Panc1 (cell line): ENCODE measurements at regions not wholly inside any gene's neighbourhood (a gene's known extent, or its start where the extent isn't known, plus 50 kb on each side); places are given as distances from the start of the nearest gene placed in this dataset.

Source experiments
- ATAC-seq: fragments of 200-7000 bp; cut with Tn5 transposase; 2 replicates; pipeline ENCODE4 v1.9.1; 2020; ENCODE audit warnings: mild to moderate bottlenecking, moderate library complexity
- BruUV-seq: library from RNA; stranded (reverse); fragments of 400-500 nt; replicated peaks from 2 replicates; lab custom pipeline; 2021; lab: Mats Ljungman, UMichigan
- CTCF ChIA-PET: fragments of 300-600 bp; sonication (Branson Sonifier 250); formaldehyde crosslinking; loops from one replicate; lab custom pipeline; 2022; ENCODE audit warnings: antibody characterized with exemption; lab: Charles Lee
- POLR2A ChIA-PET: fragments of 300-600 bp; sonication (Branson Sonifier 250); formaldehyde crosslinking; loops from one replicate; lab custom pipeline; 2022; ENCODE audit warnings: antibody characterized with exemption; lab: Charles Lee
- DNase-seq: peaks from one replicate; pipeline ENCODE4 v3.0.0-alpha.2; 2010; ENCODE audit warnings: low read depth, low spot score
- H3K27ac ChIP-seq: 2 replicates; pipeline ENCODE4 v1.5.1; 2011; ENCODE audit warnings: mild to moderate bottlenecking, low read length, inconsistent platforms
- H3K27me3 ChIP-seq: fragments of 200-500 bp; sonication (Bioruptor generic); 2 replicates; pipeline ENCODE4 v1.6.0; 2014; ENCODE audit warnings: low read length, inconsistent platforms; ENCODE audit not compliant: control insufficient read depth, insufficient read depth
- H3K36me3 ChIP-seq: fragments of 200-500 bp; sonication (Bioruptor generic); 2 replicates; pipeline ENCODE4 v1.5.1; 2014; ENCODE audit warnings: inconsistent platforms, mild to moderate bottlenecking, low read length, moderate library complexity; ENCODE audit not compliant: control insufficient read depth, insufficient read depth
- H3K4me1 ChIP-seq: 2 replicates; pipeline ENCODE4 v1.5.1; 2011; ENCODE audit warnings: inconsistent platforms, mild to moderate bottlenecking, low read length, moderate library complexity; ENCODE audit not compliant: control insufficient read depth, insufficient read depth
- H3K4me3 ChIP-seq, 2 experiments: 2 replicates each; pipeline ENCODE4 v1.5.1; 2011 to 2012; ENCODE audit warnings: low read depth in 2 of 2, low read length in 2 of 2, mild to moderate bottlenecking in 2 of 2, inconsistent platforms in 1 of 2, moderate library complexity in 1 of 2
- H3K9me3 ChIP-seq: fragments of 200-500 bp; sonication (Bioruptor generic); 2 replicates; pipeline ENCODE4 v1.5.1; 2014; ENCODE audit warnings: low read depth, mild to moderate bottlenecking, inconsistent platforms, low read length, moderate library complexity; ENCODE audit not compliant: control insufficient read depth, insufficient read depth
- CTCF ChIP-seq: fragments of 450-650 bp; IDR thresholded peaks from 2 replicates; pipeline ENCODE4 v1.5.1; 2017; ENCODE audit warnings: mild to moderate bottlenecking
- POLR2AphosphoS5 ChIP-seq: IDR thresholded peaks from 2 replicates; pipeline ENCODE4 v1.6.1; 2012; ENCODE audit warnings: mild to moderate bottlenecking, low read depth, low read length, moderate library complexity
- REST ChIP-seq, 2 experiments: IDR thresholded peaks; 2 replicates each; pipeline ENCODE4 v1.6.1; 2011 to 2012; ENCODE audit warnings: low read depth in 2 of 2, control low read depth in 1 of 2, low read length in 1 of 2, mild to moderate bottlenecking in 1 of 2, moderate library complexity in 1 of 2; ENCODE audit not compliant: insufficient read depth in 1 of 2
- SIN3A ChIP-seq: IDR thresholded peaks from 2 replicates; pipeline ENCODE4 v1.6.1; 2012; ENCODE audit warnings: low read depth, mild to moderate bottlenecking, low read length, moderate library complexity, borderline replicate concordance; ENCODE audit not compliant: insufficient read depth
- TCF7L2 ChIP-seq: IDR thresholded peaks from 2 replicates; pipeline ENCODE4 v1.6.1; 2011; ENCODE audit warnings: mild to moderate bottlenecking, low read depth, low read length, inconsistent platforms
- in situ Hi-C: cut with HindIII; loops from 2 replicates; pipeline ENCODE4 v1.10.0; 2016; ENCODE audit warnings: low sequenced_read_pairs, low pct_unique_long_range_greater_than_20kb
- intact Hi-C: fragments of 100-400 bp; cut with micrococcal nuclease; formaldehyde crosslinking; loops from one replicate; pipeline ENCODE4 v1.10.0; 2022; ENCODE audit not compliant: unreplicated experiment

GRCh38 chr17:56011406-56012131, 141.7 kb upstream of the ANKFN1 start:
- CTCF ChIA-PET = no interaction called here

GRCh38 chr17:56018211-56018610, 135.1 kb upstream of the ANKFN1 start:
- Histone ChIP-seq H3K4me3 (no peak overlapping the region), H3K36me3 (no peaks in the 10 kb centered on the region), H3K9me3 (no peaks in the 10 kb centered on the region), H3K27me3 (no peaks in the 10 kb centered on the region), H3K27ac (no peak overlapping the region), H3K4me1 (no peaks in the 10 kb centered on the region)
- no TSS peak for BruUV-seq
- POLR2A ChIA-PET = no interaction called here
- in situ Hi-C loops (no loop called here), intact Hi-C loops (no loop called here)
- TF ChIP-seq TCF7L2 = no peak
- TF ChIP-seq REST (IDR thresholded peaks at IDR 0.05; ENCODE audit: insufficient read depth in 1 of 2, low read depth in 2 of 2, low read length in 1 of 2) = no peak
- no peak for TF ChIP-seq POLR2AphosphoS5
- TF ChIP-seq CTCF = no peak
- no peak for TF ChIP-seq SIN3A
- ATAC-seq (no peak), DNase-seq (no peak)
- CTCF ChIA-PET = no interaction called here

More at GRCh38 chr17:56011406-56012131, 141.7 kb upstream of the ANKFN1 start:
- no peaks in the 10 kb centered on the region for H3K36me3 ChIP-seq
- no peaks in the 10 kb centered on the region for H3K4me1 ChIP-seq
- H3K9me3 ChIP-seq = no peaks in the 10 kb centered on the region
- H3K27ac ChIP-seq = no peak overlapping the region
- intact Hi-C loops (no loop called here), in situ Hi-C loops (no loop called here)
- POLR2A ChIA-PET = interaction anchor here (0.7 kb wide), 1 partner anchor 304 kb away, joined by 3 read pairs; no protein-coding TSS in a partner anchor
- ATAC-seq (no peak), DNase-seq (no peak)
- H3K27me3 ChIP-seq = no peaks in the 10 kb centered on the region
- no peak overlapping the region for H3K4me3 ChIP-seq
- no TSS peak for BruUV-seq
- TF ChIP-seq TCF7L2 (no peak), CTCF (no peak), SIN3A (no peak), REST (IDR thresholded peaks at IDR 0.05; ENCODE audit: insufficient read depth in 1 of 2, low read depth in 2 of 2, low read length in 1 of 2) (no peak)
